Right atrium auricular region (tissue), 2 donors: ENCODE measurements at regions not wholly inside any gene's neighbourhood (a gene's known extent, or its start where the extent isn't known, plus 50 kb on each side); places are given as distances from the start of the nearest gene placed in this dataset.

Experiments
- DNase-seq: peaks from one replicate; pipeline ENCODE4 v3.0.0-alpha.2; 2019; ENCODE audit warnings: low spot score
- H3K27ac ChIP-seq, 2 donors: fragments of 200-600 bp; sonication (generic); 1 replicate in 1 of 2; 2 replicates in 1 of 2; pipeline ENCODE4 v1.5.1; 2016 to 2019
- H3K27me3 ChIP-seq, 2 donors: fragments of 200-600 bp; sonication (generic); one replicate each; pipeline versions ENCODE4 v1.5.1 to v1.6.0; 2017 to 2019
- H3K36me3 ChIP-seq: fragments of 200-600 bp; sonication (generic); one replicate; pipeline ENCODE4 v1.5.1; 2016
- H3K4me1 ChIP-seq, 2 donors: fragments of 200-600 bp; sonication (generic); one replicate each; pipeline versions ENCODE4 v1.5.1 to v1.6.0; 2017 to 2019
- H3K4me3 ChIP-seq, 2 donors: fragments of 200-600 bp; sonication (generic); 1 replicate in 1 of 2; 2 replicates in 1 of 2; pipeline ENCODE4 v1.5.1; 2017 to 2019; ENCODE audit warnings: mild to moderate bottlenecking in 1 of 2, moderate library complexity in 1 of 2
- H3K9me3 ChIP-seq, 2 donors: fragments of 200-600 bp; sonication (generic); one replicate each; pipeline ENCODE4 v1.5.1; 2019
- TF ChIP-seq, protein P1 (sequence below), 2 donors: fragments of 200-600 bp; sonication (generic); IDR thresholded peaks; one replicate each; pipeline ENCODE4 v1.5.1; 2019; ENCODE audit warnings: antibody characterized with exemption in 2 of 2

DNA sequence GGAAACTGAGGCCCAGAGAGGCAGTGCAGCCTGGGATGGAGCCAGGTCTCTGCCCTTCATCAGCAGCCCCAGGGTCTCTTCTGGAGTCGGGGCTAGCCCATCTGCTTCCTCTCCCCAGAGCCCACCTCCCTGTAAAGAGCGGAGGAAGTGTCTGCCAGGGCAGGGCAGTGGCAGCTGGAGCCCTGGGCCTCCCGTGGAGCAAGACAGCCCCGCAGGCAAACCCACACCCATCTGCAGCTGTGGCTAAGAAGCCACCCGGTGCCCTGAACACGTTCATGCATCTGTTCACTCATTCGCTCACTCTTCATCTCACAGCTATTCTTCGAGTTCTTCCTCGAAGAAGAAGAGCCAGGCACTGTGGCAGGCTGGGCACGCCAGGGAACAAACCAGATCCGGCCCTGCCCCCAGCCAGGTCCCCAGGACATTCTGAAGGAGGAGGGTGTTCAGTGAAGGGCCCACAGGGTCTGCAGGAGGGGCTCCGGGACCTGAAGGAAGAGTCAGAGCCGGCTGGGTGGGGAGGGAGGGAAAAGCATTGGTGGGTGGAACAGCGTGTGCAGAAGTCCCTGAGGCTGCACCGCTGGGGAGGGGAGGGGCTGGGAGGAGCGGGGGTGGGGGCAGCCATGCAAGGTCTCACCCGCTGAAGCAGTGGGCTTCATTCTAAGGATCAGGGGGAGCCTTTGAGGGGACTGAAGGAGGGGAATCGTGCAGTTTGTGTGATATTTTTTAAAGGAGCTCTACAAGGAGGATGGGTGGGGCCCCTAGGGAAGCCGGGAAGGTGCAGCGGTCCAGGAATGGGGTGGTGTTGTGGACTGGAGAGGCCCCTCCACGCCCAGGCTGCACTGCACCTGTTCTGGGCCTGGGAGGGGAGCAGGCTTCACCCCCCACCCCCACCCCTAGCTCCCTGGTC lies 99.1 kb downstream of the UNCX start:
- TF ChIP-seq, protein P1, sequence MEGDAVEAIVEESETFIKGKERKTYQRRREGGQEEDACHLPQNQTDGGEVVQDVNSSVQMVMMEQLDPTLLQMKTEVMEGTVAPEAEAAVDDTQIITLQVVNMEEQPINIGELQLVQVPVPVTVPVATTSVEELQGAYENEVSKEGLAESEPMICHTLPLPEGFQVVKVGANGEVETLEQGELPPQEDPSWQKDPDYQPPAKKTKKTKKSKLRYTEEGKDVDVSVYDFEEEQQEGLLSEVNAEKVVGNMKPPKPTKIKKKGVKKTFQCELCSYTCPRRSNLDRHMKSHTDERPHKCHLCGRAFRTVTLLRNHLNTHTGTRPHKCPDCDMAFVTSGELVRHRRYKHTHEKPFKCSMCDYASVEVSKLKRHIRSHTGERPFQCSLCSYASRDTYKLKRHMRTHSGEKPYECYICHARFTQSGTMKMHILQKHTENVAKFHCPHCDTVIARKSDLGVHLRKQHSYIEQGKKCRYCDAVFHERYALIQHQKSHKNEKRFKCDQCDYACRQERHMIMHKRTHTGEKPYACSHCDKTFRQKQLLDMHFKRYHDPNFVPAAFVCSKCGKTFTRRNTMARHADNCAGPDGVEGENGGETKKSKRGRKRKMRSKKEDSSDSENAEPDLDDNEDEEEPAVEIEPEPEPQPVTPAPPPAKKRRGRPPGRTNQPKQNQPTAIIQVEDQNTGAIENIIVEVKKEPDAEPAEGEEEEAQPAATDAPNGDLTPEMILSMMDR (IDR thresholded peaks at IDR 0.05), result no peak
- Histone ChIP-seq H3K36me3 (no peaks in the 10 kb centered on the region), H3K4me1 (no peaks in the 10 kb centered on the region), H3K27me3 (no peaks in the 10 kb centered on the region), H3K9me3 (peaks cover 0 to 14% of the 10 kb centered on the region in 2 donors), H3K4me3 (no peak overlapping the region), H3K27ac (no peak overlapping the region)
- DNase-seq, result no peak

DNA sequence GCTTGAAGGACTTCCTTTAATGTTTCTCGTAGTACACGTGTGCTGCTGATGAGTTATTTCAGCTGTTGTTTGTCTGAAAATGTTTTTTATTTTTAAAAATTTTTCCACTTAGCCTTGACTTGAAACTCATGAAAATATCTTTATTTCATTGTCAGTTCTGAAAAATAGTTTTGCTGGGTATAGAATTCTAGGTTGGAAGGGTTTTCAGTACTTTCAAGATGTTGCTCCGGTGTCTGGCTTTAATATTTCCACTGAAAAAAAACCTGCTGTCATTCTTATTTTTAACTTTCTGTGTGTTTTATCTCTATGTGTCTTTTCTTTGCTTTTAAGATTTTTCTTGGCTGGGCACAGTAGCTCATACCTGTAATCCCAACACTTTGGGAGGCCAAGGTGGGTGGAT lies 103.8 kb downstream of the UNCX start:
- H3K27me3 ChIP-seq, result no peaks in the 10 kb centered on the region

DNA sequence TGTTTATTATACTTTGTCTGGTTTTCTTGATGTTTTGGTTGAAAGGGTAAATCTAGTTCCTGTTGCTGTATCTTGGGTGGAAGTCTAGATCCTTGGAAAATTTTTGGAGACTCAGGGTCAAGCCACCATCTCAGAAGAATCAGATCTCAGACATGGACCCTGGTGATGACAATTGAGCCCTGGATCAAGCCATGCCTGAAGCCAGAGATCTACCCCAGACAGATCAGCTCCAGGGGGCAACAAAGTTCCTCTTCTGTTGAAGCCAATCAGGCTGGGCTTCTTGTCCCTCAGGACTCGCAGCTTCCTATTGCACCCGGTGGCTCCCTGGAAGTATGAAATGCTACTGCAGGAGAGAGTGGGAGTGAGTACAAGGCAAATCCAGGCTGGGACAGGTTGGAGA lies 106.9 kb downstream of the UNCX start:
- Histone ChIP-seq H3K4me1 (no peaks in the 10 kb centered on the region), H3K27me3 (no peaks in the 10 kb centered on the region), H3K27ac (no peak overlapping the region), H3K36me3 (no peaks in the 10 kb centered on the region), H3K4me3 (no peak overlapping the region), H3K9me3 (peaks cover 0 to 23% of the 10 kb centered on the region in 2 donors)
- DNase-seq, result no peak
- TF ChIP-seq, protein P1 (IDR thresholded peaks at IDR 0.05), result no peak

More for the DNA sequence above, 103.8 kb downstream of the UNCX start:
- no peak overlapping the region for H3K27ac ChIP-seq
- no peak overlapping the region for H3K4me3 ChIP-seq
- TF ChIP-seq, protein P1 (IDR thresholded peaks at IDR 0.05), result no peak
- H3K4me1 ChIP-seq, result no peaks in the 10 kb centered on the region
- H3K9me3 ChIP-seq, result peaks cover 0 to 23% of the 10 kb centered on the region in 2 donors
- DNase-seq, result no peak
- no peaks in the 10 kb centered on the region for H3K36me3 ChIP-seq

DNA sequence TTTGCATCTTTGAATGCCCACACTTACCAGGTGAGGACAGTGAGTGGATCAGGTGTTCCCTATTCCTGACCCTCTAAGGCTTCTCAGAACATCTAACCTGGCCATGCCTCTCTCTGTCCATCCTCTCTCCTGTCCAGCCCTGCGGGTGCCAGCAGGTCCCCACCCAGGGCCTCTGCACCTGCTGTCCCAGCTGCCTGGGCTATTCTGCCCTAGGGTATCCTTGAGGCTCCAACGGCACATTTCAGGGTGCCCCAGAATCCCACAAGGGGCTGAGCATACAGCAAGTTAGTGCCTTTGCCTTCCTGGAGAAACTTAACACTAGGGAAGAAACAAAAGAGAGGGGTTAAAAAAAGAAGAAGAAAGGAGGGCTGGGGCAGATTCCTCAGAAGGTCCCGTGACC lies 107.4 kb downstream of the UNCX start:
- no peak overlapping the region for H3K27ac ChIP-seq
- DNase-seq, result no peak
- H3K9me3 ChIP-seq, result peaks cover 0 to 23% of the 10 kb centered on the region in 2 donors
- no peaks in the 10 kb centered on the region for H3K27me3 ChIP-seq
- TF ChIP-seq, protein P1 (IDR thresholded peaks at IDR 0.05), result no peak
- no peaks in the 10 kb centered on the region for H3K4me1 ChIP-seq
- H3K4me3 ChIP-seq, result no peak overlapping the region
- H3K36me3 ChIP-seq, result no peaks in the 10 kb centered on the region

DNA sequence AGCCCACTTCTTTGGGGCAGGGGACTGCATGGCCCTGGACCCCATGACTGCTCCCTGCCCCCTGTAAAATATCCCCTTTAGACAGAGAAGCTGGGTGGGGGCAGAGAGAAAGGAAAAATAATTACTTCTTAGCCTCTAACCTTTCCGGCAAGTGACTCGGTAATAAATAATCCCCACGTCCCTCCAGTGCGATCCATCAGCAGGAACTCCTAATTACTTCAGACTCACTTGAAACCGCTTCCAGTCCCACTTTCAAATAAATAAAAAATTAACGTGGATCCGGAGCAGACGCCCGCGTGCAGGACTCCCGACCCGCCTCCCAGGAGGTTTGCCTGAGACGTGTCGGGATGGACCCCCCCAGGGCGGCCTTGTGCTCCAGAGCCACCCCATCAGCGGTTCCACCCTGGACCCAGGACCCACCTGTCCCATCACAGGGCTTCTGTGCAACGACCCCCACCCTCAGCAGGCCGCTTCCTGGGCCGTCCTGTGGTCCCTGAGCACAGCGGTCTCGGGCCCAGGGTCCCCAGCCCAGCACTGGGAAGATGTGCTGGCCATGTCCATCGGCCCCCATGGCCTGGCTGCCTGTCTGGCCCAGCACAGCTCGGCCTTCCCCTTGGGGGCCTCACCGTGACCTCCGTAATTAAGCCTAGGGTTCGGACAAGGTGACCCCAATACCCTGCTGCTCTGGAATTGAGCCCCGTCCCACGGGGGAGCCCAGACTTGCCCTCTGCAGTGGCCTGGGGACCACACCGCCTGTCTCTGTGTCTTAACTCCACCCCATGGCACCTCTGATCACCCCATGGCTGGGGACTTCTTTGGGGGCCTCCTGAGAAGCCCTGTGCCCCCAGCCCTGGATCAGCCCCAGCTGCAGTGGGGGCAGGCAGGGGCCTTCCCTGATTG lies 108.0 kb downstream of the UNCX start:
- Histone ChIP-seq H3K9me3 (peaks cover 0 to 21% of the 10 kb centered on the region in 2 donors), H3K27ac (no peak overlapping the region), H3K27me3 (no peaks in the 10 kb centered on the region), H3K4me1 (no peaks in the 10 kb centered on the region), H3K36me3 (no peaks in the 10 kb centered on the region), H3K4me3 (no peak overlapping the region)
- TF ChIP-seq, protein P1 (IDR thresholded peaks at IDR 0.05), result no peak
- no peak for DNase-seq
